Prostate gland (tissue), 2 donors: ENCODE measurements at regions not wholly inside any gene's neighbourhood (a gene's known extent, or its start where the extent isn't known, plus 50 kb on each side); places are given as distances from the start of the nearest gene placed in this dataset.

ENCODE experiments used
- DNase-seq: peaks from one replicate; pipeline ENCODE4 v3.0.0-alpha.2; 2019; ENCODE audit warnings: low spot score
- H3K27ac ChIP-seq, 2 donors: fragments of 200-600 bp; sonication (generic); 2 replicates each; pipeline ENCODE4 v1.5.1; 2017 to 2019
- H3K27me3 ChIP-seq: fragments of 200-600 bp; sonication (generic); replicated peaks from 2 replicates; pipeline ENCODE4 v1.5.1; 2019; ENCODE audit not compliant: insufficient read depth
- H3K36me3 ChIP-seq, 2 donors: fragments of 200-600 bp; sonication (generic); 1 replicate in 1 of 2; 2 replicates in 1 of 2; pipeline versions ENCODE4 v1.5.1 to v1.8.1; 2017 to 2019
- H3K4me1 ChIP-seq: fragments of 200-600 bp; sonication (generic); replicated peaks from 2 replicates; pipeline ENCODE4 v1.5.1; 2019
- H3K4me3 ChIP-seq, 2 donors: fragments of 200-600 bp; sonication (generic); 2 replicates each; pipeline ENCODE4 v1.5.1; 2017 to 2019
- H3K9me3 ChIP-seq: fragments of 200-600 bp; sonication (generic); 2 replicates; pipeline ENCODE4 v1.5.1; 2017
- POLR2A ChIP-seq: fragments of 450-650 bp; IDR thresholded peaks from one replicate; pipeline ENCODE4 v1.6.1; 2016; ENCODE audit warnings: antibody characterized with exemption, mild to moderate bottlenecking
- POLR2AphosphoS5 ChIP-seq: sonication (generic); formaldehyde crosslinking; IDR thresholded peaks from one replicate; pipeline ENCODE4 v1.6.1; 2017; ENCODE audit warnings: antibody characterized with exemption
- whole genome bisulfite sequencing: methylation state at CpG from one replicate; pipeline ENCODE4 v1.1.5; 2018; 5-methylcytosine and 5-hydroxymethylcytosine counted together
- intact Hi-C: fragments of 100-400 bp; cut with DNase I; formaldehyde crosslinking; loops from one replicate; pipeline ENCODE4 v1.14.2; 2022
- TF ChIP-seq, protein P1 (sequence below), 4 experiments: fragments of 200-600 bp in 2 of 4; fragments of 450-650 bp in 2 of 4; sonication (generic) in 2 of 4; IDR thresholded peaks; 1 replicate in 3 of 4; 2 replicates in 1 of 4; pipeline ENCODE4 v1.5.1; 2016 to 2019; ENCODE audit warnings: antibody characterized with exemption in 4 of 4, mild to moderate bottlenecking in 2 of 4, moderate library complexity in 2 of 4

DNA sequence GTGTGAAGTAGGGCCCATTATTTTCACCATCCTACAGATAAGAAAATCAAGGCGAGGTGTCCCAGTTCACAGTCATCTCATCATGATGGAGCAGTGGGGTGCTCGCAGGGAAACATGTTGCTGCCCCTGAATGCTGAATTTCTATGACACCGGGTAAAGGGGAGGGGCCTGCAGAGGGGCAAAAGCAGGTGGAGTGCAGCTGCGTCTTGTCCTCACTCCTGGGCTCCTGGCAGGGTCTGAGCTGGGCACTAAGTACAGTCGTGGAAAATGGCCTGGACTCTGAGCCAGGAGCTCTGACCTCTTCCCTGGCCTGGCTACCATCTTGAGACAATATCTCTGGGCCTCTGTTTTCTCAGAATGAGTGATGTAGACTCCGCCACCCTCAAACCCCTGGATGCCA, 253.1 kb upstream of the PITRM1 start:
- H3K4me1 ChIP-seq: no peaks in the 10 kb centered on the region
- intact Hi-C loops: no loop called here
- no peak for DNase-seq
- WGBS: 83% methylated on average over 6 of the region's 6 CpGs
- H3K4me3 ChIP-seq: no peak overlapping the region
- no peaks in the 10 kb centered on the region for H3K9me3 ChIP-seq
- H3K27me3 ChIP-seq: no peaks in the 10 kb centered on the region
- H3K36me3 ChIP-seq: no peaks in the 10 kb centered on the region
- H3K27ac ChIP-seq: no peak overlapping the region
- TF ChIP-seq POLR2AphosphoS5 (no peak), POLR2A (no peak)
- TF ChIP-seq, protein P1, sequence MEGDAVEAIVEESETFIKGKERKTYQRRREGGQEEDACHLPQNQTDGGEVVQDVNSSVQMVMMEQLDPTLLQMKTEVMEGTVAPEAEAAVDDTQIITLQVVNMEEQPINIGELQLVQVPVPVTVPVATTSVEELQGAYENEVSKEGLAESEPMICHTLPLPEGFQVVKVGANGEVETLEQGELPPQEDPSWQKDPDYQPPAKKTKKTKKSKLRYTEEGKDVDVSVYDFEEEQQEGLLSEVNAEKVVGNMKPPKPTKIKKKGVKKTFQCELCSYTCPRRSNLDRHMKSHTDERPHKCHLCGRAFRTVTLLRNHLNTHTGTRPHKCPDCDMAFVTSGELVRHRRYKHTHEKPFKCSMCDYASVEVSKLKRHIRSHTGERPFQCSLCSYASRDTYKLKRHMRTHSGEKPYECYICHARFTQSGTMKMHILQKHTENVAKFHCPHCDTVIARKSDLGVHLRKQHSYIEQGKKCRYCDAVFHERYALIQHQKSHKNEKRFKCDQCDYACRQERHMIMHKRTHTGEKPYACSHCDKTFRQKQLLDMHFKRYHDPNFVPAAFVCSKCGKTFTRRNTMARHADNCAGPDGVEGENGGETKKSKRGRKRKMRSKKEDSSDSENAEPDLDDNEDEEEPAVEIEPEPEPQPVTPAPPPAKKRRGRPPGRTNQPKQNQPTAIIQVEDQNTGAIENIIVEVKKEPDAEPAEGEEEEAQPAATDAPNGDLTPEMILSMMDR (IDR thresholded peaks at IDR 0.05): no peak

DNA sequence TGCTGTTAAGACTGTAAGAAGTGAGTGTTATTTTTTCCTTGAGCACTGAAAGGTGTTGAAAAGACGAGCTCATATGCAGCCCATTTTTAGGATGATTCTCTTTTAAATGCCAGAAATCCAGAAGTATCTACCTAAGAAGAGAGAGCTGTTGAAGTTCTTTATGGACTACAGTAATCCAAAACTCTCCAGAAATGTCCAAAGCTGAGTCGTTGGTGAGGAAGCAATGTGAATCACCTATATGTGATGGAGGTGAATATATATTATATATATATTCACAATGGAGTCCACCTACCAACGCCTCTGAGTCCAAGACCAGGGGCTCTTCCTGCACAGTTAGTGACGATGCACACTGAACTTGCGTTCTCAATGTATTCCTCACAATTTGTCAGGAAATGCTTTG, 252.7 kb upstream of the PITRM1 start:
- WGBS: 91% methylated on average over 5 of the region's 5 CpGs
- Histone ChIP-seq H3K27me3 (no peaks in the 10 kb centered on the region), H3K4me1 (no peaks in the 10 kb centered on the region), H3K36me3 (no peaks in the 10 kb centered on the region), H3K4me3 (no peak overlapping the region), H3K9me3 (no peaks in the 10 kb centered on the region), H3K27ac (no peak overlapping the region)
- DNase-seq: no peak
- TF ChIP-seq POLR2A (no peak), POLR2AphosphoS5 (no peak)
- TF ChIP-seq, protein P1 (IDR thresholded peaks at IDR 0.05): no peak
- intact Hi-C loops: no loop called here

DNA sequence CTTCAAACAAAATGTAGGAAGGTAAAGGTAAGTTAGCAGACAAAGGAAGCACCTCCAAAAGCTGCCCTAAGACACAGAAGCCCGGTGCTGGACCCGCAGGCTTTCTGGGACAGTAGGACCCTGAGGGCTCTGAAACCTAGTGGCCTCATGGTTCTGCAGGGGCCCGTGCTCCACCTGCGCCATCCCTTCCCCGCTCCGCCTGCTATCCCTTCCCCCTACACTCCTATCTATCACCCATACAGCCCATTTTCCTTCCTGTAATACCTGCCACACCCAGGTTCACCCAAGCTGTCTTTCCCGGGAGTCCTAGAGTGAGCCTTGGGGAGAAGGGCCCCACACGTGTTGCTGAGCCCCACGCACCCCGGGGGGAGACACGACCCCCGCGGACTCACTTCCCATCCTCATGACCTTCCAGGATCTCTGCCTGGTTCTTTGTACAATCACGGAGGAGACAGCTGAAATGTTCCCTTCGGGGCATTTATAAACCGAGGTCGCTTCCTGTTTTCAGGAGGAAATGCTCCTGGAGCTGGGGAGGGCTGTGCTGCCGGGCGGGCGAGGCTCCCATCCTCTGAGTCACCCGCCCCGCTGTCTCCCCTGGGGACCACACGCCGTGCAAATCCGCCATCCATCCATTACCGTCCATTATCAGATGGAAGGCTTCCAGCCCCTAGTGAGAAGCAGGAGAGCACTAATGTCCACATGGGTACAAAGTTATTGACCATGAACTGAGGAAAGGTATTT, 251.7 kb upstream of the PITRM1 start:
- DNase-seq: no peak
- Histone ChIP-seq H3K27ac (no peak overlapping the region), H3K36me3 (no peaks in the 10 kb centered on the region), H3K4me1 (no peaks in the 10 kb centered on the region), H3K27me3 (no peaks in the 10 kb centered on the region), H3K4me3 (no peak overlapping the region), H3K9me3 (no peaks in the 10 kb centered on the region)
- intact Hi-C loops: no loop called here
- WGBS: 80% methylated on average over 26 of the region's 26 CpGs
- no peak for TF ChIP-seq POLR2A
- no peak for TF ChIP-seq POLR2AphosphoS5

DNA sequence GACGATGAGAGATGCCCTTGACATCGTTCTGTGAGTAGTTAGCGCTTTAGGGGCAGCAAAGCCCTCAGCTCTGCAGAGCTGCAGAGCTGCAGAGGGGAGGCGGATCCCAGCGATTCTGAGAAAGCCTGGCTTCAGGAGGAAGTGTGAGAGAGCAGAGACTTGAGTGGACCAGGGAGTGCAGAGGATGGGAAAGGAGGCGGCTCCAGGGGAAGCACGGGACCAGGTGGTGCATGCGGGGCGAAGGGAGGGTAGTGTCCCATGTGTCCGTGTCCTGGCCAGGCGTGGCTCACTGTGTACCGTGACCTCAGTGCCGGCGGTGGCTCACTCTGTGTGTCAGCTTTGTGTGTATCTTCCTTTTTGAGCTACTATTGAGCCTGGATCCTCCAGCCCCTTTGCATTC, 250.8 kb upstream of the PITRM1 start:
- Histone ChIP-seq H3K27ac (no peak overlapping the region), H3K4me3 (no peak overlapping the region), H3K36me3 (no peaks in the 10 kb centered on the region), H3K27me3 (no peaks in the 10 kb centered on the region), H3K4me1 (no peaks in the 10 kb centered on the region), H3K9me3 (no peaks in the 10 kb centered on the region)
- DNase-seq: no peak
- intact Hi-C loops: no loop called here
- WGBS: 92% methylated on average over 14 of the region's 14 CpGs
- TF ChIP-seq, protein P1 (IDR thresholded peaks at IDR 0.05): no peak
- no peak for TF ChIP-seq POLR2A

DNA sequence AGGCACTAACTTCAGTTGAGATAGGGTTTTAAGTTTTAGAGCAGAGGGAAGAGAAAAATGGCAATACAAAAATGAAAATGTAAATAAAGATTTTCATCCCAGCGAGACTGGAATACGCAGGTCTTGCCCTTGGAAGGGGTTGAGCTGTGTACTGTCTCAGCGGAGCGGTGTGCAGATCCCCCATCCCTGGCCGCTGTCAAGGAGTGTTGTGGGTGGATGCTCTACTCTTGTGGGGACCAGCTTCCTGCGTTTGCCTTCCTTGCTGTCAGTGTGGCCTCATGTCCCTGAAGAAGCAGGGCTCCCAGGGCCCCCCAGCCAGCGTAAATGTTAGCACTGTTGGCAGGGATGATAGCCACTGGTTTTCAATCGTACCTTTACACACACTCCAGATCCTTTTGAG, 249.7 kb upstream of the PITRM1 start:
- Histone ChIP-seq H3K9me3 (no peaks in the 10 kb centered on the region), H3K36me3 (no peaks in the 10 kb centered on the region), H3K27me3 (no peaks in the 10 kb centered on the region), H3K4me3 (no peak overlapping the region), H3K27ac (no peak overlapping the region), H3K4me1 (no peaks in the 10 kb centered on the region)
- intact Hi-C loops: no loop called here
- TF ChIP-seq, protein P1 (IDR thresholded peaks at IDR 0.05): no peak
- DNase-seq: no peak
- 78% methylated on average over 8 of the region's 8 CpGs for WGBS
